Neural crest cell (in vitro differentiated cells): ENCODE measurements at regions not wholly inside any gene's neighbourhood (a gene's known extent, or its start where the extent isn't known, plus 50 kb on each side); places are given as distances from the start of the nearest gene placed in this dataset.

Experiments
- DNase-seq: peaks from one replicate; pipeline ENCODE4 v3.0.0; 2021; ENCODE audit warnings: low read depth, mixed read lengths, low spot score
- H3K27ac Mint-ChIP-seq: one replicate; pipeline ENCODE4 v1.8.0; 2021; ENCODE audit warnings: mild to moderate bottlenecking, mixed read lengths; ENCODE audit not compliant: unreplicated experiment
- H3K27me3 Mint-ChIP-seq: 2 replicates; pipeline ENCODE4 v1.8.0; 2021; ENCODE audit warnings: low read depth, mild to moderate bottlenecking, mixed read lengths
- H3K36me3 Mint-ChIP-seq: 2 replicates; pipeline ENCODE4 v1.8.0; 2021; ENCODE audit warnings: low read depth, mild to moderate bottlenecking, mixed read lengths
- H3K4me1 Mint-ChIP-seq: 2 replicates; pipeline ENCODE4 v1.8.0; 2021; ENCODE audit warnings: mixed read lengths
- H3K4me3 Mint-ChIP-seq: one replicate; pipeline ENCODE4 v1.8.0; 2021; ENCODE audit warnings: mild to moderate bottlenecking, mixed read lengths
- H3K9me3 Mint-ChIP-seq: 2 replicates; pipeline ENCODE4 v1.8.0; 2021; ENCODE audit warnings: mixed read lengths
- TF ChIP-seq, protein P1 (sequence below): fragments of 200-600 bp; sonication (generic); conservative IDR thresholded peaks from 2 replicates; pipeline ENCODE4 v1.5.0; 2021; ENCODE audit warnings: antibody characterized with exemption, mild to moderate bottlenecking

GRCh38 chr6:126738641-126739040, 379.8 kb upstream of the RSPO3 start:
- no peaks in the 10 kb centered on the region for H3K4me1 Mint-ChIP-seq
- TF ChIP-seq, protein P1, sequence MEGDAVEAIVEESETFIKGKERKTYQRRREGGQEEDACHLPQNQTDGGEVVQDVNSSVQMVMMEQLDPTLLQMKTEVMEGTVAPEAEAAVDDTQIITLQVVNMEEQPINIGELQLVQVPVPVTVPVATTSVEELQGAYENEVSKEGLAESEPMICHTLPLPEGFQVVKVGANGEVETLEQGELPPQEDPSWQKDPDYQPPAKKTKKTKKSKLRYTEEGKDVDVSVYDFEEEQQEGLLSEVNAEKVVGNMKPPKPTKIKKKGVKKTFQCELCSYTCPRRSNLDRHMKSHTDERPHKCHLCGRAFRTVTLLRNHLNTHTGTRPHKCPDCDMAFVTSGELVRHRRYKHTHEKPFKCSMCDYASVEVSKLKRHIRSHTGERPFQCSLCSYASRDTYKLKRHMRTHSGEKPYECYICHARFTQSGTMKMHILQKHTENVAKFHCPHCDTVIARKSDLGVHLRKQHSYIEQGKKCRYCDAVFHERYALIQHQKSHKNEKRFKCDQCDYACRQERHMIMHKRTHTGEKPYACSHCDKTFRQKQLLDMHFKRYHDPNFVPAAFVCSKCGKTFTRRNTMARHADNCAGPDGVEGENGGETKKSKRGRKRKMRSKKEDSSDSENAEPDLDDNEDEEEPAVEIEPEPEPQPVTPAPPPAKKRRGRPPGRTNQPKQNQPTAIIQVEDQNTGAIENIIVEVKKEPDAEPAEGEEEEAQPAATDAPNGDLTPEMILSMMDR: no peak
- H3K9me3 Mint-ChIP-seq: peaks cover 2% of the 10 kb centered on the region
- no peak overlapping the region for H3K27ac Mint-ChIP-seq
- no peak for DNase-seq
- peaks cover 10% of the 10 kb centered on the region for H3K27me3 Mint-ChIP-seq
- H3K36me3 Mint-ChIP-seq: no peaks in the 10 kb centered on the region
- no peak overlapping the region for H3K4me3 Mint-ChIP-seq

- no peak overlapping the region for H3K4me3 Mint-ChIP-seq
- TF ChIP-seq, protein P1: no peak
- peaks cover 9% of the 10 kb centered on the region for H3K27me3 Mint-ChIP-seq
- DNase-seq: no peak
- H3K9me3 Mint-ChIP-seq: peaks cover 12% of the 10 kb centered on the region
- H3K4me1 Mint-ChIP-seq: no peaks in the 10 kb centered on the region
- no peaks in the 10 kb centered on the region for H3K36me3 Mint-ChIP-seq
- no peak overlapping the region for H3K27ac Mint-ChIP-seq
Observed at GRCh38 chr6:126743076-126743475, 375.4 kb upstream of the RSPO3 start.

- TF ChIP-seq, protein P1: no peak
- Mint-ChIP-seq H3K36me3 (peaks cover 11% of the 10 kb centered on the region), H3K27me3 (peaks cover 12% of the 10 kb centered on the region), H3K4me1 (no peaks in the 10 kb centered on the region), H3K9me3 (peaks cover 25% of the 10 kb centered on the region), H3K27ac (no peak overlapping the region), H3K4me3 (no peak overlapping the region)
- DNase-seq: no peak
Observed at GRCh38 chr6:126747728-126748540, 370.5 kb upstream of the RSPO3 start.

DNA sequence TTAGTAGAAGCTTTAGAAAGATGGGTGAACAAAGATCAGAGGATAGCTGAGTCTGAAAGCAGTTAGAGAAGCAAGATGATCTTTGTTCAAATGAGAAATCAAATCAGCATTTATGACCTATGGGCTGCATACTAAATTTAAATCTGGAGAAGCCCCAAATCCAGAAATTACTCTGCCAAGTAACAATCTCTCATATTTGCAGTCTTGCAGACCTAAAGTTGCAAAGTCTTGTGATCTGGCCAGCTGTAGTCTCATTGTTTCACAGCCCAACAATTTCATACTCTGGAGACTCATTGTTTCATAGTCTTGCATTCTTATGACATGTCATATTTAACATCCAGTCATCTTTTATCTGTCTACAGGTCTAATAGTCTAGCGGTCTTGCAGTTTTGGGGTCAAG, 364.9 kb upstream of the RSPO3 start:
- TF ChIP-seq, protein P1: no peak
- Mint-ChIP-seq H3K4me3 (no peak overlapping the region), H3K9me3 (peaks cover 17% of the 10 kb centered on the region), H3K4me1 (peaks cover 7% of the 10 kb centered on the region), H3K36me3 (peaks cover 11% of the 10 kb centered on the region), H3K27ac (no peak overlapping the region), H3K27me3 (peaks cover 9% of the 10 kb centered on the region)
- no peak for DNase-seq

DNA sequence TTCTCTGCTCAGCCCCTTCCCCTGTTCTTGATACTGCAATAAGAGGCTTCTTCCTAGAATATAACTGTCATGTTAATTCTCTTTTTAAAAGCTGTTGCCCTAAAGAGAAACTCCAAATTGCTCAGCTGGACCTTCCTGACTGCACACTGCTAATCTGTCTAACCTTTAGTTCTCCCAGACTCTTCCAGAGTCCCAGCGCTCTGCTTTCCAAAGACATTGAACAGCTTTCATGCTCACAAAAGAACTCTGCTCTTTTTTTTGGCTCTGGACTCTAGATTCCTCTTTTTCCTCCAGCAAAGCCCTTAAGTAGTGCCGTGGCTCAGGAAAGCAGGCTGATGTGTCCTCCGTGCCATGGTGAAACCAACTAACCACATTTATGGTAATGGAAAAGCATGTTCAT, 356.6 kb upstream of the RSPO3 start:
- Mint-ChIP-seq H3K27me3 (no peaks in the 10 kb centered on the region), H3K9me3 (peaks cover 4% of the 10 kb centered on the region), H3K36me3 (no peaks in the 10 kb centered on the region), H3K4me3 (no peak overlapping the region), H3K4me1 (no peaks in the 10 kb centered on the region), H3K27ac (no peak overlapping the region)
- DNase-seq: no peak
- TF ChIP-seq, protein P1: no peak
